HepG2 (cell line): ENCODE measurements at regions not wholly inside any gene's neighbourhood (a gene's known extent, or its start where the extent isn't known, plus 50 kb on each side); places are given as distances from the start of the nearest gene placed in this dataset.

Experiments
- ATAC-seq: fragments of 200-7000 bp; cut with Tn5 transposase; 3 replicates; pipeline ENCODE4 v1.9.1; 2020; ENCODE audit warnings: mild to moderate bottlenecking, moderate library complexity
- BruUV-seq: library from RNA; stranded (reverse); fragments of 400-500 nt; replicated peaks from 2 replicates; lab custom pipeline; 2021; lab: Mats Ljungman, UMichigan
- CTCF ChIA-PET: fragments of 300-600 bp; formaldehyde crosslinking; extraction: SDS; loops from one replicate; lab custom pipeline; 2021; ENCODE audit warnings: low total read pairs, inconsistent platforms, low intra/inter-chr PET ratio; lab: Yijun Ruan, JAX
- POLR2A ChIA-PET: fragments of 350-600 bp; sonication (Branson Sonifier 250); formaldehyde crosslinking; loops from one replicate; lab custom pipeline; 2020; ENCODE audit warnings: antibody characterized with exemption, inconsistent platforms; lab: Yijun Ruan, JAX
- DNase-seq: peaks from one replicate; pipeline ENCODE4 v3.0.0-alpha.2; 2015; ENCODE audit warnings: low spot score
- FAIRE-seq: peaks from 3 replicates; lab custom pipeline; 2011; peaks lifted over from hg19 to GRCh38; lab: Jason Lieb, UNC
- H2AFZ ChIP-seq: one replicate; pipeline ENCODE4 v1.6.1; 2011; ENCODE audit warnings: low read length, inconsistent platforms
- H3K27ac ChIP-seq: fragments of 300-600 bp; 3 replicates; pipeline ENCODE4 v1.8.0; 2011; ENCODE audit warnings: mixed run types, mild to moderate bottlenecking, mixed read lengths, low read length, inconsistent platforms; ENCODE audit not compliant: insufficient read depth; ENCODE audit errors: extremely low read length
- H3K27me3 ChIP-seq, 2 experiments: fragments of 200-600 bp in 1 of 2; 2 replicates in 1 of 2; 3 replicates in 1 of 2; pipeline versions ENCODE4 v1.6.0 to v1.8.0; 2011; ENCODE audit warnings: low read length in 2 of 2, mild to moderate bottlenecking in 2 of 2, moderate library complexity in 2 of 2, inconsistent platforms in 1 of 2; ENCODE audit not compliant: insufficient read depth in 2 of 2, control insufficient read depth in 1 of 2
- H3K36me3 ChIP-seq, 2 experiments: fragments of 200-600 bp in 1 of 2; replicated peaks in 1 of 2; 2 replicates in 1 of 2; 3 replicates in 1 of 2; pipeline versions ENCODE4 v1.5.1 to v1.8.0; 2011; ENCODE audit warnings: low read length in 2 of 2, inconsistent platforms in 1 of 2; ENCODE audit not compliant: insufficient read depth in 2 of 2, control insufficient read depth in 1 of 2
- H3K4me1 ChIP-seq: 2 replicates; pipeline ENCODE4 v1.5.1; 2012; ENCODE audit warnings: low read length, inconsistent platforms; ENCODE audit not compliant: insufficient read depth
- H3K4me2 ChIP-seq: 2 replicates; pipeline ENCODE4 v1.6.0; 2011; ENCODE audit warnings: low read depth, low read length, inconsistent platforms
- H3K4me3 ChIP-seq, 3 experiments: fragments of 200-600 bp in 1 of 3; sonication (generic), shearing (Covaris generic) in 1 of 3; replicated peaks in 1 of 3; 2 replicates each; pipeline ENCODE4 v1.5.1; 2011 to 2016; ENCODE audit warnings: low read length in 3 of 3, inconsistent platforms in 2 of 3, low read depth in 2 of 3, mild to moderate bottlenecking in 2 of 3, control low read depth in 1 of 3, mixed read lengths in 1 of 3; ENCODE audit not compliant: insufficient read depth in 1 of 3
- H3K79me2 ChIP-seq: one replicate; pipeline ENCODE4 v1.6.1; 2011; ENCODE audit warnings: low read length, inconsistent platforms; ENCODE audit not compliant: insufficient read depth
- H3K9ac ChIP-seq: 2 replicates; pipeline ENCODE4 v1.6.0; 2011; ENCODE audit warnings: mild to moderate bottlenecking, low read depth, low read length, inconsistent platforms; ENCODE audit not compliant: insufficient read depth
- H3K9me3 ChIP-seq: 2 replicates; pipeline ENCODE4 v1.5.1; 2012; ENCODE audit warnings: mild to moderate bottlenecking, low read length
- H4K20me1 ChIP-seq: 2 replicates; pipeline ENCODE4 v1.6.0; 2011; ENCODE audit warnings: inconsistent platforms, mild to moderate bottlenecking, low read length, moderate library complexity; ENCODE audit not compliant: insufficient read depth
- CREB1 ChIP-seq, 2 experiments: fragments of 450-650 bp in 1 of 2; IDR thresholded peaks; 2 replicates each; pipeline ENCODE4 v1.6.1; 2016 to 2017; ENCODE audit warnings: control low read depth in 1 of 2, mild to moderate bottlenecking in 1 of 2, missing compliant biosample characterization in 1 of 2, missing genetic modification characterization in 1 of 2
- ISX ChIP-seq: sonication (generic); formaldehyde crosslinking; conservative IDR thresholded peaks from 2 replicates; pipeline ENCODE4 v1.5.0; 2020; ENCODE audit warnings: missing genetic modification reagents
- MAZ ChIP-seq, 2 experiments: sonication (generic) in 1 of 2; formaldehyde crosslinking in 1 of 2; IDR thresholded peaks; 2 replicates each; pipeline versions ENCODE4 v1.5.0 to v1.6.1; 2012 to 2020; ENCODE audit warnings: low read depth in 2 of 2, mild to moderate bottlenecking in 2 of 2, borderline replicate concordance in 1 of 2, improper control_type of control experiment in 1 of 2, low read length in 1 of 2, missing genetic modification reagents in 1 of 2, moderate library complexity in 1 of 2
- NFKBIZ ChIP-seq: IDR thresholded peaks from 2 replicates; pipeline ENCODE4 v1.6.1; 2018; ENCODE audit warnings: missing genetic modification reagents, missing compliant biosample characterization
- REL ChIP-seq: sonication (generic); formaldehyde crosslinking; conservative IDR thresholded peaks from 2 replicates; pipeline ENCODE4 v1.8.0; 2022; ENCODE audit warnings: mild to moderate bottlenecking, missing genetic modification reagents, moderate library complexity
- WGBS: methylation state at CpG from one replicate; pipeline ENCODE4 v1.1.6; 2017; ENCODE audit warnings: low lambda C conversion rate; 5-methylcytosine and 5-hydroxymethylcytosine counted together
- in situ Hi-C: cut with HindIII; loops from 2 replicates; pipeline ENCODE4 v1.10.0; 2017; ENCODE audit warnings: low pct_unique_long_range_greater_than_20kb; ENCODE audit not compliant: extremely low pct_ligation_motif_present
- intact Hi-C: fragments of 100-400 bp; cut with micrococcal nuclease; formaldehyde crosslinking; loops from one replicate; pipeline ENCODE4 v1.10.0; 2022; ENCODE audit not compliant: unreplicated experiment
- TF ChIP-seq, protein P1 (sequence below): sonication (generic); formaldehyde crosslinking; IDR thresholded peaks from 2 replicates; pipeline ENCODE4 v1.5.1; 2020; ENCODE audit warnings: mild to moderate bottlenecking, missing genetic modification reagents, borderline replicate concordance
- TF ChIP-seq, protein P2 (sequence below): sonication (generic); formaldehyde crosslinking; IDR thresholded peaks from 2 replicates; pipeline ENCODE4 v1.4.0; 2020; ENCODE audit warnings: mild to moderate bottlenecking, low read depth, missing genetic modification reagents

DNA sequence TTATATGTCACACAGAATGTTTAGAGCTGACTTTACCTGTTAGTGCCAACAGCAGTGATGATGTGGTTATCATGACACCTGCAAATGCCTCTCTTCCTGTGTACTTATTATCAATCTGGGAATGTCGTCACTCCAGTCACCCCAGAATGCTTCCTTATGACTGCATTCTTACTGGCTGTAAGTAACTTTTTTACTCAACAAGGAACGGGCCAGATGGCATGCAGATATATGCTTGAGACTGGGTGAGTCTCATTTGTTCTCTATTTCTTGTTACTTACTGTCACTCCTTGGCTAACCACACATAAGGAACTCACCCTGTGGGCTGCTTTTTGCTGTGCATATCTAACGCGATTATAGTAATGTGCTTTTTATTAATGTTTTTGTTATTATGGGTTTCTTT is 385.5 kb upstream of the MEF2C start:
- Histone ChIP-seq H3K4me2 (no peak overlapping the region), H3K4me1 (no peaks in the 10 kb centered on the region), H3K79me2 (no peaks in the 10 kb centered on the region), H2AFZ (no peak overlapping the region), H3K27ac (no peak overlapping the region), H3K4me3 (no peak overlapping the region), H4K20me1 (no peaks in the 10 kb centered on the region), H3K9ac (no peak overlapping the region), H3K27me3 (no peaks in the 10 kb centered on the region), H3K9me3 (no peaks in the 10 kb centered on the region), H3K36me3 (no peaks in the 10 kb centered on the region)
- intact Hi-C loops = no loop called here
- TF ChIP-seq, protein P1, sequence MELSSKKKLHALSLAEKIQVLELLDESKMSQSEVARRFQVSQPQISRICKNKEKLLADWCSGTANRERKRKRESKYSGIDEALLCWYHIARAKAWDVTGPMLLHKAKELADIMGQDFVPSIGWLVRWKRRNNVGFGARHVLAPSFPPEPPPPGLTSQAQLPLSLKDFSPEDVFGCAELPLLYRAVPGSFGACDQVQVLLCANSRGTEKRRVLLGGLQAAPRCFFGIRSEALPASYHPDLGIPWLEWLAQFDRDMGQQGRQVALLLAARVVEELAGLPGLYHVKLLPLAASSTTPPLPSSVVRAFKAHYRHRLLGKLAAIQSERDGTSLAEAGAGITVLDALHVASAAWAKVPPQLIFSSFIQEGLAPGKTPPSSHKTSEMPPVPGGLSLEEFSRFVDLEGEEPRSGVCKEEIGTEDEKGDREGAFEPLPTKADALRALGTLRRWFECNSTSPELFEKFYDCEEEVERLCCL = no peak
- TF ChIP-seq REL (CRISPR knock-in tag) (no peak), CREB1 (IDR thresholded peaks at IDR 0.05) (peak; percentile 58), CREB1 (CRISPR knock-in tag; IDR thresholded peaks at IDR 0.05) (no peak), ISX (no peak), NFKBIZ (CRISPR knock-in tag) (no peak), MAZ (IDR thresholded peaks at IDR 0.05; ENCODE audit: borderline replicate concordance, low read depth, low read length) (no peak), MAZ (CRISPR knock-in tag; IDR thresholded peaks at IDR 0.05; ENCODE audit: low read depth) (no peak)
- TF ChIP-seq, protein P2, sequence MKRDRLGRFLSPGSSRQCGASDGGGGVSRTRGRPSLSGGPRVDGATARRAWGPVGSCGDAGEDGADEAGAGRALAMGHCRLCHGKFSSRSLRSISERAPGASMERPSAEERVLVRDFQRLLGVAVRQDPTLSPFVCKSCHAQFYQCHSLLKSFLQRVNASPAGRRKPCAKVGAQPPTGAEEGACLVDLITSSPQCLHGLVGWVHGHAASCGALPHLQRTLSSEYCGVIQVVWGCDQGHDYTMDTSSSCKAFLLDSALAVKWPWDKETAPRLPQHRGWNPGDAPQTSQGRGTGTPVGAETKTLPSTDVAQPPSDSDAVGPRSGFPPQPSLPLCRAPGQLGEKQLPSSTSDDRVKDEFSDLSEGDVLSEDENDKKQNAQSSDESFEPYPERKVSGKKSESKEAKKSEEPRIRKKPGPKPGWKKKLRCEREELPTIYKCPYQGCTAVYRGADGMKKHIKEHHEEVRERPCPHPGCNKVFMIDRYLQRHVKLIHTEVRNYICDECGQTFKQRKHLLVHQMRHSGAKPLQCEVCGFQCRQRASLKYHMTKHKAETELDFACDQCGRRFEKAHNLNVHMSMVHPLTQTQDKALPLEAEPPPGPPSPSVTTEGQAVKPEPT = no peak
- no peak for ATAC-seq
- in situ Hi-C loops = no loop called here
- CTCF ChIA-PET = no interaction called here
- WGBS = 2% methylated on average over 4 of the region's 4 CpGs
- no TSS peak for BruUV-seq
- no peak for DNase-seq
- POLR2A ChIA-PET = no interaction called here
- no peak for FAIRE-seq
